ENCODE measurements at regions not wholly inside any gene's neighbourhood (a gene's known extent, or its start where the extent isn't known, plus 50 kb on each side); places are given as distances from the start of the nearest gene placed in this dataset.

GRCh38 chr5:67502951-67503350 lies 306.4 kb upstream of the CD180 start:
- Histone ChIP-seq H3K4me3 (ENCODE audit: control insufficient read depth in 2 of 3, extremely low read depth in 1 of 3, insufficient read depth in 2 of 3, low read depth in 1 of 3, low read length in 3 of 3) (no peak overlapping the region), H2AFZ (ENCODE audit: control insufficient read depth, low read length) (no peak overlapping the region), H3K9me3 (ENCODE audit: control insufficient read depth, low read depth, low read length) (no peaks in the 10 kb centered on the region), H3K36me3 (ENCODE audit: control insufficient read depth in 2 of 2, extremely low read depth in 1 of 2, insufficient read depth in 2 of 2, low read length in 2 of 2) (no peaks in the 10 kb centered on the region), H3K27me3 (ENCODE audit: control insufficient read depth, extremely low read depth, insufficient read depth, low read length) (no peaks in the 10 kb centered on the region), H3K79me2 (ENCODE audit: control insufficient read depth, insufficient read depth, low read length) (no peaks in the 10 kb centered on the region), H3K27ac (ENCODE audit: control insufficient read depth, insufficient read depth, low read length) (no peak overlapping the region), H3K4me1 (ENCODE audit: control insufficient read depth, extremely low read depth, insufficient read depth, low read length) (no peaks in the 10 kb centered on the region), H3K9me1 (ENCODE audit: control insufficient read depth, extremely low read depth, insufficient read depth, low read length) (no peaks in the 10 kb centered on the region), H3K9ac (ENCODE audit: control insufficient read depth, extremely low read depth, insufficient read depth, low read length) (no peak overlapping the region), H3K4me2 (ENCODE audit: control insufficient read depth, extremely low read depth, insufficient read depth, low read depth, low read length) (no peak overlapping the region), H4K20me1 (ENCODE audit: control insufficient read depth, extremely low read depth, insufficient read depth, low read length) (no peaks in the 10 kb centered on the region)
- FAIRE-seq (no peak), DNase-seq (ENCODE audit: low read depth, low spot score) (no peak)
- TF ChIP-seq EZH2 (IDR thresholded peaks at IDR 0.05; ENCODE audit: low read length): no peak
- TF ChIP-seq, protein P1, sequence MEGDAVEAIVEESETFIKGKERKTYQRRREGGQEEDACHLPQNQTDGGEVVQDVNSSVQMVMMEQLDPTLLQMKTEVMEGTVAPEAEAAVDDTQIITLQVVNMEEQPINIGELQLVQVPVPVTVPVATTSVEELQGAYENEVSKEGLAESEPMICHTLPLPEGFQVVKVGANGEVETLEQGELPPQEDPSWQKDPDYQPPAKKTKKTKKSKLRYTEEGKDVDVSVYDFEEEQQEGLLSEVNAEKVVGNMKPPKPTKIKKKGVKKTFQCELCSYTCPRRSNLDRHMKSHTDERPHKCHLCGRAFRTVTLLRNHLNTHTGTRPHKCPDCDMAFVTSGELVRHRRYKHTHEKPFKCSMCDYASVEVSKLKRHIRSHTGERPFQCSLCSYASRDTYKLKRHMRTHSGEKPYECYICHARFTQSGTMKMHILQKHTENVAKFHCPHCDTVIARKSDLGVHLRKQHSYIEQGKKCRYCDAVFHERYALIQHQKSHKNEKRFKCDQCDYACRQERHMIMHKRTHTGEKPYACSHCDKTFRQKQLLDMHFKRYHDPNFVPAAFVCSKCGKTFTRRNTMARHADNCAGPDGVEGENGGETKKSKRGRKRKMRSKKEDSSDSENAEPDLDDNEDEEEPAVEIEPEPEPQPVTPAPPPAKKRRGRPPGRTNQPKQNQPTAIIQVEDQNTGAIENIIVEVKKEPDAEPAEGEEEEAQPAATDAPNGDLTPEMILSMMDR (optimal IDR thresholded peaks at IDR 0.05 in 1 of 3, IDR thresholded peaks at IDR 0.05 in 1 of 3, conservative IDR thresholded peaks at IDR 0.05 in 1 of 3; ENCODE audit: extremely low read depth in 1 of 3, insufficient read depth in 2 of 3, low read length in 3 of 3): no peak
- dilution Hi-C loops (cut with MboI; ENCODE audit: extremely low pct_ligation_motif_present, low sequenced_read_pairs): no loop called here

DNA sequence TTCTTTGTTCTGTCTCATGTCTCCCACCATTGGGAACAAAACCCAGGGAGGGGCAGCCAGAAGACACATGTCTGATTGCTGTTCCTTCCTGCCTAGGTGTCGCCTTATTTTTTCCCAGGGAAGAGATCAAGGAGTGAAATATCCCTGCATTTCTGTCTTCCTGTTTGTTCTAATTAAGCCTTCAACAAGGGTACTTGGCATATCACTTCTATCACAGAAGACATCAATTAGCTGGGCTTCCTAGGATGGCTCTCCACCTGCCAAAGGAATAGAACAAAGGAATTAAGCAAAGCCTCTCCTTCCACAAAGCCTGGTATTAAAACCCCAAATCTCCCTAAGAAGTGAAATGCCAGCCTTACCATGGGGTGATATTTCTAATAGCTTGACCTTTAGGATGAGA lies 299.5 kb upstream of the CD180 start:
- H3K9me1 ChIP-seq (ENCODE audit: control insufficient read depth, extremely low read depth, insufficient read depth, low read length): no peaks in the 10 kb centered on the region
- no peak for DNase-seq (ENCODE audit: low read depth, low spot score)
- no peaks in the 10 kb centered on the region for H3K27me3 ChIP-seq (ENCODE audit: control insufficient read depth, extremely low read depth, insufficient read depth, low read length)
- H3K4me2 ChIP-seq (ENCODE audit: control insufficient read depth, extremely low read depth, insufficient read depth, low read depth, low read length): no peak overlapping the region
- no peak for FAIRE-seq
- H2AFZ ChIP-seq (ENCODE audit: control insufficient read depth, low read length): no peak overlapping the region
- no peak for TF ChIP-seq EZH2 (IDR thresholded peaks at IDR 0.05; ENCODE audit: low read length)
- TF ChIP-seq, protein P1 (optimal IDR thresholded peaks at IDR 0.05 in 1 of 3, IDR thresholded peaks at IDR 0.05 in 1 of 3, conservative IDR thresholded peaks at IDR 0.05 in 1 of 3; ENCODE audit: extremely low read depth in 1 of 3, insufficient read depth in 2 of 3, low read length in 3 of 3): no peak
- dilution Hi-C loops (cut with MboI; ENCODE audit: extremely low pct_ligation_motif_present, low sequenced_read_pairs): no loop called here
- no peak overlapping the region for H3K4me3 ChIP-seq (ENCODE audit: control insufficient read depth in 2 of 3, extremely low read depth in 1 of 3, insufficient read depth in 2 of 3, low read depth in 1 of 3, low read length in 3 of 3)
- no peaks in the 10 kb centered on the region for H3K4me1 ChIP-seq (ENCODE audit: control insufficient read depth, extremely low read depth, insufficient read depth, low read length)
- H4K20me1 ChIP-seq (ENCODE audit: control insufficient read depth, extremely low read depth, insufficient read depth, low read length): no peaks in the 10 kb centered on the region
- H3K27ac ChIP-seq (ENCODE audit: control insufficient read depth, insufficient read depth, low read length): no peak overlapping the region
- no peaks in the 10 kb centered on the region for H3K79me2 ChIP-seq (ENCODE audit: control insufficient read depth, insufficient read depth, low read length)
- no peaks in the 10 kb centered on the region for H3K36me3 ChIP-seq (ENCODE audit: control insufficient read depth in 2 of 2, extremely low read depth in 1 of 2, insufficient read depth in 2 of 2, low read length in 2 of 2)
- no peak overlapping the region for H3K9ac ChIP-seq (ENCODE audit: control insufficient read depth, extremely low read depth, insufficient read depth, low read length)
- H3K9me3 ChIP-seq (ENCODE audit: control insufficient read depth, low read depth, low read length): no peaks in the 10 kb centered on the region
